HG02623 (cell line): ENCODE measurements at regions not wholly inside any gene's neighbourhood (a gene's known extent, or its start where the extent isn't known, plus 50 kb on each side); places are given as distances from the start of the nearest gene placed in this dataset.

Experiments used
- ATAC-seq: cut with Tn5 transposase; IDR thresholded peaks from one replicate; pipeline ENCODE4 v1.9.1; 2021; ENCODE audit warnings: moderate library complexity; ENCODE audit not compliant: unreplicated experiment

DNA sequence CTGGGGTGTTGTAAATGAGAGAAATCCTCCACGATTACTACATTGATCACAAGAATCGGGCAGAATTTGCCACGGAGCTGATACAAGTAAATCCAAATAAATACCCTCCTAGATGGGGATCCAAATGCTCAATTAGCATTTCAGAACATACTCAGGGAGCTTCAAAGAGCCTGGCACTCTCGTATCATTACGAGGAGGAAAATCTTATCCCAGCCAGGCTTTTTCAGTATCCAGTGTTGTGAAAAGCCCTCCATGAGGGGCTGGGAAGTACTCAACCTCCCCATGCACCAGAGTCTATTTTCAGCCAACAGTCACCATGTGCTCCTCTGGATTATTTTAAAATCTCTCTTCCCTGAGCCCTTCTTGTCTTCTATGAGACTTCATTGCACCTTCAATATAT lies 122.6 kb upstream of the ARRDC4 start:
- no peak for ATAC-seq

DNA sequence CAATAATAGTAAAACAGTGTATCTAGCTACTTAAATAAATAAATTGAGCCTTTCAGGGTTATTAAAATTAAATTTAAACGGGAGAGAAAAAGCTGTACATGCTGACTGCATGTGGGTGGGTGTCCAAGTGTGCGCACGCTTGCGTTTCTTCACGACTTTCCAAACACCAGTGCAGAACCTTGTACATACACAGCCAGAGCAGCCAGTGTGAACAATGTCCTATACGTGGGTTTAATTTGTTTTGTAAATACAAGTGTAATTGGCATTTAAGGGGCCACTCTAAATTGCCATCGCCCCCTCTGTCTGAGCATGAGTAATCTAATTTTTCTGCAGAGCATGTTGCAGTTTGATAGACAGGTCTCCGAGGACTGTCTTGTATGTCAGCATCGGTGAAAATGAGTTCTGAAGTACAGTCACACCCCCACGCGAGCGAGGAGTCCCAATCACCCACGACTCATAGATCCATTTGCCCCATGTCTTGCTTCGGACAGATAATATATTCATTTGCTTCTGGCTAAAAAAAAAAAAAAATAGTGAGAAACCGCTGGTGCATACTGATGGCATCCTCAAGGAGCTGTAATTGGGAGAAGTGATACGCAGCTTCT lies 121.8 kb upstream of the ARRDC4 start:
- no peak for ATAC-seq

- ATAC-seq: no peak
These were observed 120.0 kb upstream of the ARRDC4 start for GRCh38 chr15:97840501-97840900.

GRCh38 chr15:97841558-97841957 lies 118.9 kb upstream of the ARRDC4 start:
- ATAC-seq: no peak

DNA sequence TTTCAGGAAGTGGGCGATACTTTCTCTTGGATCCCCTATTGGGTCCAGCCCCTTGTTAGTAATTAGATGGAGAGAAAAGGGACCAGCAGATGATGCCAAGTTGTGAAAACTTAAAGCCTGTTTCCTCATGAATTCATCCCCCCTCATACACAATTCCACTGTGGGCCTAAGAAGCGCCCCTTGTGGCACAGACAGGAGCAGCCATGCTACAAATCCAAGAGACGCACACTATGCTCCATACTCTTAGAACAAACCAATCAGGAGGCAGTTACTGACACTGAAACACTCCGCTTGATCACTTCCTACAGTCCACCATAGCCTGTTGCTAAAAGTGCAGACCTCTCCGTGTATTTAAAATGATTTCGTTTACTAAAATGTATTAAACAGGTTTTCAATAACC lies 111.3 kb upstream of the ARRDC4 start:
- ATAC-seq: no peak

DNA sequence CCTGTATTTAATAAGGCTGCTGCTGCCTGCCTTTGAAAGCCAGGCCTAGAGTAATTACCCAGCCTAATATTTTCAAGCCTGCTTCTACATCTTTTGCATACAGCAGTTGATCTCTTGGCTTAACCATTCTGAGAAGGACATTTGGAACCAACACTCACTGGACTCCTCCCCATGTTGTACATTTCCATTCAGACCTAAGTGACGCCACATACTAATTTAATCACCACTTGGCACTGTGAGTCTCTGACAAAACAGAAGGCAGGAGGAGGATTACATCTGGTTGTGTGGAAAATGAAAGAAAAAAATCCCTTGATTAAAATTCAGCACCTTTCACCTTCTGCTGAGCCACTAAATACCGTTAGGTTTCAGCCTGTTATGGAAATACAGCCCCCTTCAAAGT lies 102.2 kb upstream of the ARRDC4 start:
- ATAC-seq: no peak

- no peak for ATAC-seq
These were observed 98.8 kb upstream of the ARRDC4 start for GRCh38 chr15:97861529-97862260.

- no peak for ATAC-seq
These were observed 93.5 kb upstream of the ARRDC4 start for GRCh38 chr15:97866959-97867358.

GRCh38 chr15:97867870-97868269 lies 92.6 kb upstream of the ARRDC4 start:
- ATAC-seq: no peak

- ATAC-seq: no peak
These were observed 91.5 kb upstream of the ARRDC4 start for GRCh38 chr15:97868981-97869380.

DNA sequence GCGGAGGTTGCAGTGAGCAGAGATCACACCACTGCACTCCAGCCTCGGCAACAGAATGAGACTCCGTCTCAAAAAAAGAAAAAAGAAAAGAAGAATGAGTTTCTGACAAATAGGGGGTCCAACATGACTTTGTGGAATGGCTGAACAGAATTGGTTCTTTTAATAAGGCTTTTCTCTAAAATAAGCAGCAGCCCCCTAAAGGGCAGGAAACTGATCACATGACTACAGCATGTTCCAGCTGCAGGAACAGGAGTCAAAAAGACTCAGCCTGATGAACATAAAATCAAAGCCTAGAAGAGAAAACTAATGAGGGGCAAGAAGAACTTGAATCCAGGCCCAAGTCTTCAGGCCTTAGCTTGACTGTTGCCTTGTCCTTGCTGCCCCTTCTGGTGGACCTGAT lies 89.7 kb upstream of the ARRDC4 start:
- no peak for ATAC-seq

GRCh38 chr15:97874139-97874538 lies 86.4 kb upstream of the ARRDC4 start:
- ATAC-seq: no peak

DNA sequence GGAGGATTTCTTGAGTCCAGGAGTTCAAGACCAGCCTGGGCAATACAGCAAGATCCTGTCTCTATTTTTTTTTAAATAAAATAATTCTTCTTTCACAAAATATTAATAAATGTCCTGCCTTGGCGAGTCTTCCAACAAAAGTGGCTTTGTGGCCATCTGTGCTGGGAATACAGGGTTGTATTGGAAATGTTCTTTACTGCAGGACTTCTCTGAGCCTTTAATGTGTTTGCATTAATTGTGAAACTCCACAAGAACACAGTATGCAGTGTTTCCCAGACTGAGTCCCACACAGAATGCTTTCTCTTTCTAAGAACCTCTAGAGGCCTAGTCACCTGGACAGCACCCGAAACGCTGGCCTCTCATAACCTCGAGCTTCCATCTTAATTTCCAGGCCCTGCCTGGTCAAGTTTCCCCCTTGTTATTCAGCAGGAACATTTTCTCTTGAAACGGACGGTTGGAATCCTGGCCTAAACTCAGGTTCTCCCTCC lies 85.4 kb upstream of the ARRDC4 start:
- no peak for ATAC-seq

- ATAC-seq: no peak
These were observed 84.8 kb upstream of the ARRDC4 start for GRCh38 chr15:97875513-97876280.

GRCh38 chr15:97876281-97876675 lies 84.2 kb upstream of the ARRDC4 start:
- no peak for ATAC-seq

- no peak for ATAC-seq
These were observed 79.0 kb upstream of the ARRDC4 start for GRCh38 chr15:97881346-97881965.

GRCh38 chr15:97884513-97885131 lies 75.9 kb upstream of the ARRDC4 start:
- ATAC-seq: no peak

DNA sequence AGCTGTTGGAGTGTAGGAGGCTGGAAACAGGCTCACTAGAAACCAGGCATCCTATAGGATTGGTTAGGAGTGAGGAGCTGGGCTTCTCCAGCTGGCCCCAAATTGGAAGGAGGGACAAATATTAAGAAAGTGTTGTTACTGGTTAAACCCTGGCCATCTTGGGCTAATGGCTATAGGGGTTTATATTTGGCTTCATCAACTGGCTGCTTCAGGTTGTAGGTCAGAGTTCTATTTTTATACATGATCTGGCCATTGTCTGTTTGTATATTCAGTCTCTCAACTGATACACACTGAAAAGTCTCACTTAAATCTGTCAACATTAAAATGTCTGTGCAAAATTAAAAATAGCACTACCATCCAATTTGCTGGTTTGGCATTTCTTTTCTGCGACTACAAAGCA lies 70.2 kb upstream of the ARRDC4 start:
- no peak for ATAC-seq

- ATAC-seq: no peak
These were observed 68.2 kb upstream of the ARRDC4 start for GRCh38 chr15:97892167-97892938.

DNA sequence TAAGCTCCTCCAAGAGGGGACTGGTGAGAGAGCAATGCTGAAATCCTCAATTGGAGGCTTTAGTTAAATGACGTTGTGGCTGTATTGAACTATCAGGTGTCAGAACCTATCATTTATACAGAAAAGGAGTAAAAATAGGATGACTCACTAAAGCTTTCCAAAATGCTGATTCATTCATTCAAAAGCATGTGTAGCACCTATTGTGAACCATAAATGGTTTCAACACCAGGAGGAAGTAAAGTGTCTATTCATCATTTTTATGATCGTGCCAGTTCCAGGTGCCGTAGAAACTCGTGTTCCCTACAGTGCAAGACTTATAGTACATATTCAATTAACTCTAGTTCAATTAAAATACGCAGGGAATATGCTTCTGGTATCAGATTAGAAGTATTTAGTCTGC lies 66.5 kb upstream of the ARRDC4 start:
- ATAC-seq: no peak
